Activated naive CD4-positive, alpha-beta T cell treated with anti-CD3 and anti-CD28 coated beads for 36 hours (primary cell): ENCODE measurements at regions not wholly inside any gene's neighbourhood (a gene's known extent, or its start where the extent isn't known, plus 50 kb on each side); places are given as distances from the start of the nearest gene placed in this dataset.

Experiments
- CTCF ChIA-PET: fragments of 350-600 bp; sonication (Branson Sonifier 250); formaldehyde crosslinking; loops from one replicate; lab custom pipeline; 2021; ENCODE audit warnings: antibody characterized with exemption; lab: Charles Lee
- DNase-seq: peaks from one replicate; pipeline ENCODE4 v3.0.0-alpha.2; 2020
- H3K27ac Mint-ChIP-seq: one replicate; pipeline ENCODE4 v1.8.0; 2021; ENCODE audit warnings: mild to moderate bottlenecking, mixed read lengths
- H3K27me3 Mint-ChIP-seq: one replicate; pipeline ENCODE4 v1.8.0; 2021; ENCODE audit warnings: low read depth, mixed read lengths
- H3K36me3 Mint-ChIP-seq: one replicate; pipeline ENCODE4 v1.8.0; 2021; ENCODE audit warnings: low read depth, mixed read lengths
- H3K4me1 Mint-ChIP-seq: one replicate; pipeline ENCODE4 v1.8.0; 2021; ENCODE audit warnings: low read depth, mixed read lengths
- H3K4me3 Mint-ChIP-seq: one replicate; pipeline ENCODE4 v1.8.0; 2021; ENCODE audit warnings: mild to moderate bottlenecking, moderate library complexity, mixed read lengths
- H3K9me3 Mint-ChIP-seq: one replicate; pipeline ENCODE4 v1.8.0; 2021; ENCODE audit warnings: mixed read lengths
- intact Hi-C: fragments of 100-400 bp; cut with micrococcal nuclease; formaldehyde crosslinking; loops from one replicate; pipeline ENCODE4 v1.15.1; 2023

- no peaks in the 10 kb centered on the region for H3K9me3 Mint-ChIP-seq
- no peak overlapping the region for H3K4me3 Mint-ChIP-seq
- intact Hi-C loops: loop anchor here (10.0 kb wide), 1 partner anchor 262 kb away; the partner anchor contains the start of gene PLK2
- no peaks in the 10 kb centered on the region for H3K4me1 Mint-ChIP-seq
- CTCF ChIA-PET: no interaction called here
- no peaks in the 10 kb centered on the region for H3K36me3 Mint-ChIP-seq
- DNase-seq: no peak
- H3K27me3 Mint-ChIP-seq: no peaks in the 10 kb centered on the region
- no peak overlapping the region for H3K27ac Mint-ChIP-seq
Measured at GRCh38 chr5:58202941-58203444, 256.9 kb downstream of the PLK2 start.

- Mint-ChIP-seq H3K9me3 (no peaks in the 10 kb centered on the region), H3K4me1 (no peaks in the 10 kb centered on the region), H3K36me3 (no peaks in the 10 kb centered on the region), H3K27me3 (no peaks in the 10 kb centered on the region), H3K4me3 (no peak overlapping the region), H3K27ac (no peak overlapping the region)
- intact Hi-C loops: loop anchor here (10.0 kb wide), 1 partner anchor 263 kb away; the partner anchor contains the start of gene PLK2
- DNase-seq: no peak
- CTCF ChIA-PET: no interaction called here
Measured at GRCh38 chr5:58201922-58202648, 257.8 kb downstream of the PLK2 start.

- no peak for DNase-seq
- CTCF ChIA-PET: no interaction called here
- Mint-ChIP-seq H3K27ac (no peak overlapping the region), H3K27me3 (no peaks in the 10 kb centered on the region), H3K4me3 (no peak overlapping the region), H3K9me3 (no peaks in the 10 kb centered on the region), H3K36me3 (no peaks in the 10 kb centered on the region), H3K4me1 (no peaks in the 10 kb centered on the region)
- intact Hi-C loops: loop anchor here (10.0 kb wide), 1 partner anchor 264 kb away; the partner anchor contains the start of gene PLK2
Measured at GRCh38 chr5:58200451-58200850, 259.4 kb downstream of the PLK2 start.

GRCh38 chr5:58199087-58199486 lies 260.8 kb downstream of the PLK2 start:
- CTCF ChIA-PET: no interaction called here
- H3K27me3 Mint-ChIP-seq: no peaks in the 10 kb centered on the region
- no peaks in the 10 kb centered on the region for H3K4me1 Mint-ChIP-seq
- no peak overlapping the region for H3K27ac Mint-ChIP-seq
- intact Hi-C loops: no loop called here
- no peak overlapping the region for H3K4me3 Mint-ChIP-seq
- no peak for DNase-seq
- no peaks in the 10 kb centered on the region for H3K9me3 Mint-ChIP-seq
- H3K36me3 Mint-ChIP-seq: no peaks in the 10 kb centered on the region

GRCh38 chr5:58198330-58198729 lies 261.6 kb downstream of the PLK2 start:
- no peak for DNase-seq
- CTCF ChIA-PET: interaction anchor here (0.7 kb wide), 1 partner anchor 203 kb away, joined by 3 read pairs; no protein-coding TSS in a partner anchor
- Mint-ChIP-seq H3K27me3 (no peaks in the 10 kb centered on the region), H3K36me3 (no peaks in the 10 kb centered on the region), H3K4me1 (no peaks in the 10 kb centered on the region), H3K4me3 (no peak overlapping the region), H3K9me3 (no peaks in the 10 kb centered on the region), H3K27ac (no peak overlapping the region)
- intact Hi-C loops: no loop called here

- no peaks in the 10 kb centered on the region for H3K4me1 Mint-ChIP-seq
- no peak overlapping the region for H3K27ac Mint-ChIP-seq
- H3K9me3 Mint-ChIP-seq: no peaks in the 10 kb centered on the region
- H3K27me3 Mint-ChIP-seq: no peaks in the 10 kb centered on the region
- CTCF ChIA-PET: no interaction called here
- no peaks in the 10 kb centered on the region for H3K36me3 Mint-ChIP-seq
- intact Hi-C loops: no loop called here
- no peak overlapping the region for H3K4me3 Mint-ChIP-seq
- DNase-seq: no peak
Measured at GRCh38 chr5:58197875-58198274, 262.0 kb downstream of the PLK2 start.

GRCh38 chr5:58191443-58191842 lies 268.4 kb downstream of the PLK2 start:
- no peak overlapping the region for H3K27ac Mint-ChIP-seq
- H3K9me3 Mint-ChIP-seq: no peaks in the 10 kb centered on the region
- no peaks in the 10 kb centered on the region for H3K36me3 Mint-ChIP-seq
- intact Hi-C loops: no loop called here
- CTCF ChIA-PET: no interaction called here
- peaks cover 6% of the 10 kb centered on the region for H3K27me3 Mint-ChIP-seq
- no peaks in the 10 kb centered on the region for H3K4me1 Mint-ChIP-seq
- no peak overlapping the region for H3K4me3 Mint-ChIP-seq
- DNase-seq: no peak

- intact Hi-C loops: no loop called here
- CTCF ChIA-PET: no interaction called here
- Mint-ChIP-seq H3K4me3 (no peak overlapping the region), H3K36me3 (no peaks in the 10 kb centered on the region), H3K27ac (no peak overlapping the region), H3K27me3 (peaks cover 6% of the 10 kb centered on the region), H3K4me1 (no peaks in the 10 kb centered on the region), H3K9me3 (no peaks in the 10 kb centered on the region)
- DNase-seq: no peak
Measured at GRCh38 chr5:58188262-58188651, 271.6 kb downstream of the PLK2 start.

GRCh38 chr5:58187432-58188261 lies 272.2 kb downstream of the PLK2 start:
- CTCF ChIA-PET: interaction anchor here (0.7 kb wide), 1 partner anchor 408 kb away, joined by 3 read pairs; no protein-coding TSS in a partner anchor
- Mint-ChIP-seq H3K4me1 (no peaks in the 10 kb centered on the region), H3K27ac (no peak overlapping the region), H3K27me3 (peaks cover 6% of the 10 kb centered on the region), H3K36me3 (no peaks in the 10 kb centered on the region), H3K4me3 (no peak overlapping the region), H3K9me3 (no peaks in the 10 kb centered on the region)
- intact Hi-C loops: no loop called here
- no peak for DNase-seq

GRCh38 chr5:58185801-58186200 lies 274.1 kb downstream of the PLK2 start:
- no peak overlapping the region for H3K4me3 Mint-ChIP-seq
- no peaks in the 10 kb centered on the region for H3K27me3 Mint-ChIP-seq
- H3K36me3 Mint-ChIP-seq: no peaks in the 10 kb centered on the region
- CTCF ChIA-PET: no interaction called here
- no peak overlapping the region for H3K27ac Mint-ChIP-seq
- no peaks in the 10 kb centered on the region for H3K4me1 Mint-ChIP-seq
- no peak for DNase-seq
- H3K9me3 Mint-ChIP-seq: no peaks in the 10 kb centered on the region
- intact Hi-C loops: no loop called here

- H3K27me3 Mint-ChIP-seq: no peaks in the 10 kb centered on the region
- CTCF ChIA-PET: no interaction called here
- no peaks in the 10 kb centered on the region for H3K9me3 Mint-ChIP-seq
- no peaks in the 10 kb centered on the region for H3K36me3 Mint-ChIP-seq
- H3K4me3 Mint-ChIP-seq: no peak overlapping the region
- DNase-seq: no peak
- no peak overlapping the region for H3K27ac Mint-ChIP-seq
- H3K4me1 Mint-ChIP-seq: no peaks in the 10 kb centered on the region
- intact Hi-C loops: no loop called here
Measured at GRCh38 chr5:58185397-58185796, 274.5 kb downstream of the PLK2 start.

GRCh38 chr5:58184910-58185309 lies 275.0 kb downstream of the PLK2 start:
- no peak overlapping the region for H3K4me3 Mint-ChIP-seq
- no peak overlapping the region for H3K27ac Mint-ChIP-seq
- CTCF ChIA-PET: no interaction called here
- H3K36me3 Mint-ChIP-seq: no peaks in the 10 kb centered on the region
- intact Hi-C loops: no loop called here
- no peaks in the 10 kb centered on the region for H3K4me1 Mint-ChIP-seq
- no peaks in the 10 kb centered on the region for H3K9me3 Mint-ChIP-seq
- no peak for DNase-seq
- no peaks in the 10 kb centered on the region for H3K27me3 Mint-ChIP-seq

GRCh38 chr5:58183786-58184085 lies 276.1 kb downstream of the PLK2 start:
- intact Hi-C loops: no loop called here
- H3K4me3 Mint-ChIP-seq: no peak overlapping the region

More at GRCh38 chr5:58183786-58184085, 276.1 kb downstream of the PLK2 start:
- H3K9me3 Mint-ChIP-seq: no peaks in the 10 kb centered on the region
- H3K27ac Mint-ChIP-seq: no peak overlapping the region
- CTCF ChIA-PET: no interaction called here
- no peaks in the 10 kb centered on the region for H3K36me3 Mint-ChIP-seq
- DNase-seq: no peak
- H3K27me3 Mint-ChIP-seq: no peaks in the 10 kb centered on the region
- no peaks in the 10 kb centered on the region for H3K4me1 Mint-ChIP-seq
